Osteocyte (in vitro differentiated cells): ENCODE measurements at regions not wholly inside any gene's neighbourhood (a gene's known extent, or its start where the extent isn't known, plus 50 kb on each side); places are given as distances from the start of the nearest gene placed in this dataset.
"Not testable (repeated sequence)": the region's sequence is repeated elsewhere in the genome, so short reads cannot be mapped to it uniquely, and the experiment has no call there.

Experiments
- DNase-seq: peaks from one replicate; pipeline ENCODE4 v3.0.0; 2021; ENCODE audit warnings: mixed read lengths; ENCODE audit not compliant: unreplicated experiment; ENCODE audit errors: extremely low spot score
- H3K27ac Mint-ChIP-seq: one replicate; pipeline ENCODE4 v1.8.0; 2021; ENCODE audit warnings: mild to moderate bottlenecking, mixed read lengths; ENCODE audit not compliant: unreplicated experiment
- H3K27me3 Mint-ChIP-seq: one replicate; pipeline ENCODE4 v1.8.0; 2021; ENCODE audit warnings: mixed read lengths; ENCODE audit not compliant: unreplicated experiment
- H3K36me3 Mint-ChIP-seq: one replicate; pipeline ENCODE4 v1.8.0; 2021; ENCODE audit warnings: mixed read lengths; ENCODE audit not compliant: unreplicated experiment
- H3K4me1 Mint-ChIP-seq: one replicate; pipeline ENCODE4 v1.8.0; 2021; ENCODE audit warnings: mixed read lengths; ENCODE audit not compliant: unreplicated experiment
- H3K4me3 Mint-ChIP-seq: one replicate; pipeline ENCODE4 v1.8.0; 2021; ENCODE audit warnings: mild to moderate bottlenecking, moderate library complexity, mixed read lengths; ENCODE audit not compliant: unreplicated experiment
- H3K9me3 Mint-ChIP-seq: one replicate; pipeline ENCODE4 v1.8.0; 2021; ENCODE audit warnings: mixed read lengths; ENCODE audit not compliant: unreplicated experiment

DNA sequence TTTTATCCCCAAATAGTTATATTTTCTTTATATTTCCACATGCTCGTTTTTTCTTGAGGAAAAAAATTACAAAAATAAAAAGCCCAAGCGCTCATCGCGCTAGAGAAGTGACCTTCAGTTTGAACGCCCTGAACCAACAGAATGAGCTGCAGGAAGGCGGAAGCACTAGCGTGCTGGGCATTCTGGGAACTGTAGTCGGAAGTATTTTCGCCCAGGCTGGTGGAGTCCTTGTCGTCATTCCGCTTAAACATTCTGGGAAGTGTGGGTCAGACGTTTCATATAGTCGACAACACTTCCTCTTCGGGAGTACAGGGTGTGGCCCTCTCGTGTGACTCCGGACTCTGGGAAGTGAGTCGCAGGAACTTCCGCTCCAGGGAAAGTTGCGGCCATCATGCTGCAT lies 692.4 kb upstream of the DEFB115 start:
- H3K9me3 Mint-ChIP-seq, H3K36me3 Mint-ChIP-seq, H3K27ac Mint-ChIP-seq, DNase-seq, H3K4me1 Mint-ChIP-seq, H3K27me3 Mint-ChIP-seq, H3K4me3 Mint-ChIP-seq: not testable (repeated sequence)

DNA sequence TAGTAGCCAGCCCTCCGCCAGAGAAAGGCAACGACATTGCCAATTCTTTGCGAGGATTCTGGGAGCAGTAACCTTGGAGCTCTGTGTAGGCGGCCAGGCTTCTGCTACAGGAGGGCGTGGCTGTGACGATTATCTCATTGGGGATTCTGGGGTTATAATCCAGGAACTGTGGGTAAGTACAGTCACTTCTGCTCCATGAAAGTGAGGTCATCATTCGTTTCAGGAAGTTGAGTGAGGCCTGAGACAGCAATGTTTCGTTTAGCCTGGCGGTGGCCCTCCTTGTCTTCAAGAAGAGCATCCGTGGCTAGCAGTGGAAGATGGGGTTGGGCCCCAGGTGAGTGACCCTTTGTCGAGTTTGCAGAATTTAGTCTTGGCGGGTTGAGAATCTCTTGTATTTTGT lies 687.6 kb upstream of the DEFB115 start:
- DNase-seq, H3K4me3 Mint-ChIP-seq, H3K27me3 Mint-ChIP-seq, H3K27ac Mint-ChIP-seq, H3K36me3 Mint-ChIP-seq, H3K4me1 Mint-ChIP-seq: not testable (repeated sequence)
- H3K9me3 Mint-ChIP-seq: peaks cover 17% of the 10 kb centered on the region

DNA sequence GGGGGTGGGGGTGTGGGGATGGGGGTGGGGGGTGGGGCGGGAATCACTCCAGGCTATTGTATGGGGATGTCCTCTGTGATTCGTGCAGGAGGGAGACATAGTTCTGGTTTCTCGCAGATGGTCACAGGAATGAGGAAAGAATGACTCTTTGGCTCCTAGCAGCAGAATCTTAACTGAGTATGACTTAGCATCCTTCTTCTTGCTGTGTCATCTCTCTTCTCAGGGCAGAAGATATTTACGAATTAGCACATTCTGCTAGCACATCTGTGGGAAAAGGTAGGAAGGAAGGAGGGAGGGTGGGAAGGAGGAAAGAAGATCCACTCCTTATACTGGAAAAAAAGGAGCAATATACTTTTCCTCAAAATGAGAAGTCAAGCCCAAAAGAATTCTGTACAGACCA lies 686.8 kb upstream of the DEFB115 start:
- H3K27ac Mint-ChIP-seq, H3K27me3 Mint-ChIP-seq, H3K36me3 Mint-ChIP-seq, H3K4me3 Mint-ChIP-seq, DNase-seq, H3K4me1 Mint-ChIP-seq: not testable (repeated sequence)
- peaks cover 20% of the 10 kb centered on the region for H3K9me3 Mint-ChIP-seq

DNA sequence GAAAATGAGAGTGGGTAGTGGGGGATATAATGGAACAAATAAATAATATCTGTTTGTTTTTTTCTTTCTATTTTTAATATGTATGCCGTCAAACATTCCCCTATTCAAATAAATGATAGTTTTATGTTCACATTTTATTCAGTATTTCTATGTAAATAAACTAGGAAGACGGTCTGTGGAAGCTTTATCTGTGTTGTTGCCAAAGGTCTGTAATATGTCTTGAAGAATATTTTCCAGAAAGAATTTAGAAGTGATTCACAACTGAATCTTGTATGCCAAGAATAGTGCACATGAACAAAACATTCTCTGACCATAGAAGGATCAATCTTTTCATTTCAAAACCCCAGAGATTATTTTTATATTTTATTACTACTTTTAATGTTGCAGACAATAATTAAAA lies 683.1 kb upstream of the DEFB115 start:
- not testable (repeated sequence) for H3K27ac Mint-ChIP-seq, H3K27me3 Mint-ChIP-seq, H3K4me3 Mint-ChIP-seq, DNase-seq, H3K36me3 Mint-ChIP-seq, H3K4me1 Mint-ChIP-seq
- H3K9me3 Mint-ChIP-seq: peaks cover 34% of the 10 kb centered on the region

DNA sequence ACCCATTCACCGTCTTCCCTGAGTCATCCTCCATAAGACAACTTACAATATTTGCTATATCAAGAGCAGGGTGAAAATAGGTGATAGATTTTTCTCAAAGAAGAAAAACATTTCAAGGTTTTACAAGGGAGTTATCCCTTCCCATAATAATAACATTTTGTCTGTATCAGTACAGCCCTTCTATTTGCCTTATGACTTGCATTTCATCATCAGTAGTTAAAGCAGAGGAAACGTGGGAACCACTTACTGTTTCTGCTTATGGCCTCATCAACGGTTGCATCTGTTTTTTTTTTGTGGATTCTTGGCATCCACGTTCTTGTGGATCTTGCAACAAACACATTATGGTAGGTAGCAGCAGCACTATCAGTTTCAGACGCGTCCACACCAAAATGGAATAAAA lies 678.4 kb upstream of the DEFB115 start:
- H3K9me3 Mint-ChIP-seq: peaks cover 41% of the 10 kb centered on the region
- not testable (repeated sequence) for H3K4me3 Mint-ChIP-seq, DNase-seq, H3K36me3 Mint-ChIP-seq, H3K27ac Mint-ChIP-seq, H3K27me3 Mint-ChIP-seq, H3K4me1 Mint-ChIP-seq

DNA sequence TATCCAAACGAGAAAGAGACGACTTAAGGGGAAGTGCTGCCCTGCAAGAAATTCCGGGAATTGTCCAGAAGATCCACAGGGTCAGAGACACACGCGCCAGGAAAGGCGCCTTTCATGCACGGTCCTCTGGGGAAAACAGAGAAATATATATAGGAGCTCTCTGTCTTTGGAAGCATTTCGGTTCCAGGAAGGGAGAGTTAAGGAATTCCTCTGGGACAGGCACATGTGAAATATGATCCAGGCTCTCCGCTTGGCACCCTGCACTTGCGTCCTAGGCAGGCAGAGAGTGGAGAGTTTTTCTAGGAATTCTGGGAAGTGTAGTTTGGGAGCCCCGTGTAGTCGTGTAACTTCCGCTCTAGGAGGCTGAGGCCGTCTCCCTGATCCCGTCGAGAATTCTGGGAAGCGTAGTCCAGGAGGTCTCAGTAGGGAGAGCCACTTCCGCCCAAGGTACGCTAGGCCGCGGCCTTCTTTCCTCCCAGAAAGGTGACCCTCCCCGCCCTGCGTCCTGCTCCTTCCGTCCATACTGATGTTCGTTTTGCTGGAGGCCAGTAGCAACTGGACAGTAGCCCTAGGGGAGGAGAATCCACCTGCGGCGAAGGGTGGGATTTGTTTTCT lies 677.5 kb upstream of the DEFB115 start:
- H3K36me3 Mint-ChIP-seq, H3K27ac Mint-ChIP-seq, H3K4me1 Mint-ChIP-seq, H3K27me3 Mint-ChIP-seq, H3K4me3 Mint-ChIP-seq, DNase-seq: not testable (repeated sequence)
- peaks cover 38% of the 10 kb centered on the region for H3K9me3 Mint-ChIP-seq

DNA sequence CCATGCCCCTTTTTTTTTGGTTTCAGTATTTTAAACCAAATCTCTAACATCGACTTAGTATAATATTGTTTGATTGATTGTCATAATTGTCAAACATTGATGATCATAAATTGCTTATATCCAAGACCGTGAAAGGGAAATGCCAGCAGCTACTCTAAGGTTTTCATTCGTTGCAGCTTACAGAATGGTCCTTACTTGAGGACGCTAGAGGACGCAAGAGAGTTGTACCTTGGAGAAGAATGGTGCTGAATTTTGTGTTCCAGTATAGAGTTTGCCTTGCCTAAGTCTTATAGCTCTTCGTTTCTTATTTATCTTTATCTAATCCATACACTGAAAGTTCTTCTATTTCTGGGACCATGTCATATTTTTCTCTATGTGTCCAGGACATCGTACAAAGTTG lies 675.6 kb upstream of the DEFB115 start:
- H3K36me3 Mint-ChIP-seq, H3K27ac Mint-ChIP-seq, H3K4me3 Mint-ChIP-seq, H3K27me3 Mint-ChIP-seq, DNase-seq, H3K4me1 Mint-ChIP-seq: not testable (repeated sequence)
- peaks cover 34% of the 10 kb centered on the region for H3K9me3 Mint-ChIP-seq

DNA sequence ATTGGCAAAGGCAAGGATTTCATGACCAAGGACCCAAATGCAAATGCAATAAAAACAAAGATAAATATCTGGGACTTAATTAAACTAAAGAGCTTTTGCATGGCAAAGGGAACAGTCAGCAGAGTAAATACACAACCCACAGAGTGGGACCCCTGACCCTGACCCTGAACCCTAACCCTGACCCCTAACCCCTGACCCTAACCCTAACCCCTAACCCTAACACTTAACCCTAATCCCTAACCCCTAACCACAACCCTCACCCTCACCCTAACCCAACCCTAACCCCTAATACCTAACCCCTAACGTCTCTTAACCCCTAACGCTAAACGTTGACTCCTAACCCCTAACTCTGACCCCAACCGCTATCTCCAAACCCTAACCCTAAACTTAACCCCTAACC lies 673.1 kb upstream of the DEFB115 start:
- not testable (repeated sequence) for H3K4me3 Mint-ChIP-seq, DNase-seq, H3K4me1 Mint-ChIP-seq, H3K36me3 Mint-ChIP-seq, H3K27me3 Mint-ChIP-seq, H3K27ac Mint-ChIP-seq
- H3K9me3 Mint-ChIP-seq: peaks cover 38% of the 10 kb centered on the region

DNA sequence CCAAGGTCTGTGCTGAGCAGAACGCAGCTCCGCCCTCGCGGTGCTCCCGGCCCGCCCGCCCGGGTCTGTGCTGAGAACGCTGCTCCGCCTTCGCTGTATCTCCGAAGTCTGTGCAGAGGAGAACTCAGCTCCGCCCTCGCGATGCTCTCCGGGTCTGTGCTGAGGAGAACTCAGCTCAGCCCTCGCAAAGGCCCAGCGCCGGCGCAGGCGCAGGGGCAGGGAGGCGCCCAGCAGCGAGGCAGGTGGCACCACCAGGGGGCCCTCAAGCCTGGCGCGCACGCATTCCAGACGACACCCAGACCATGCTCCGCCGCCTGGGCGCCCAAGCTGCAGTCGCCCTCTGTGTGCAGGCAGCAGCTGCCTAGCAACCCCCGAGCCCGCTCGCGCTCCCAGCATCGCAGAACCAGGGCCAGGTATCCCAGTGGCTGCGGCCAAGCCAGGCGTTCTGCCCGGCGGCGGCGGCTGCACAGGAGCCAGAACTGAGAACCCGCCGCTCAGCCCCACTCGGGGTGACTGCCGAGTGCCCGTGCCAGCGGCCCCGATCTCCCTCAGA lies 672.1 kb upstream of the DEFB115 start:
- peaks cover 34% of the 10 kb centered on the region for H3K9me3 Mint-ChIP-seq
- not testable (repeated sequence) for H3K4me3 Mint-ChIP-seq, DNase-seq, H3K27ac Mint-ChIP-seq, H3K4me1 Mint-ChIP-seq, H3K36me3 Mint-ChIP-seq, H3K27me3 Mint-ChIP-seq

DNA sequence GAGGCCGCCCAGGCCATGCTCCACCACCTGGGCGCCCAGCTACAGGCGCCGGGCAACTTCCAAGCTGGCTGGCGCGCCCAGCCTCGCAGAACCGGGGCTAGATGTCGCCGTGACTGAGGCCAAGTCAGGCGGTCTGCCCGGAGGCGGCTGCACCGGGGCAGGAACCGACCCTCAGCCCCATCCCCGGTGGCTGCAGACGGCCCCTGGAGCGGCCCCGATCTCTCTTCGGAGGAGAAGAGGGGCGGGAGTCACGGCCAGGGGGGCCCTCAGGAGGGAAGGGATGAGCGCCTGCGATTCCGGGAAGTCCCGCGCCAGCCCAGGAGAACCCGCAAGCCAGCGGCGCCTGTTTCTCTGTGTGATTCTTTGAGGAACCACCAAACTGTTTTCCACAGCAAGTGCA lies 671.3 kb upstream of the DEFB115 start:
- H3K4me1 Mint-ChIP-seq, H3K36me3 Mint-ChIP-seq, DNase-seq, H3K27ac Mint-ChIP-seq, H3K4me3 Mint-ChIP-seq, H3K27me3 Mint-ChIP-seq: not testable (repeated sequence)
- H3K9me3 Mint-ChIP-seq: peaks cover 34% of the 10 kb centered on the region
